ENCODE measurements at regions not wholly inside any gene's neighbourhood (a gene's known extent, or its start where the extent isn't known, plus 50 kb on each side); places are given as distances from the start of the nearest gene placed in this dataset.

GRCh38 chr5:124570285-124571035 lies 176.0 kb downstream of the ZNF608 start:
- Mint-ChIP-seq H3K27me3 (ENCODE audit: low read depth) (no peaks in the 10 kb centered on the region; the same call in 1 of the 2 replicates), H3K4me1 (peaks cover 26 to 34% of the 10 kb centered on the region in 2 experiments), H3K36me3 (ENCODE audit: insufficient read depth in 1 of 3, low read depth in 3 of 3) (no peaks in the 10 kb centered on the region), H3K9me3 (no peaks in the 10 kb centered on the region), H3K4me3 (no peak overlapping the region), H3K27ac (no peak overlapping the region; a peak in 2 of 7 replicates)
- no peak overlapping the region for H2BK5ac ChIP-seq (ENCODE audit: insufficient read length, low read length)
- H3K56ac ChIP-seq (ENCODE audit: insufficient read length, low read depth, low read length) = no peak overlapping the region
- DNase-seq = no peak
- no peak overlapping the region for H4K91ac ChIP-seq (ENCODE audit: insufficient read length, low read depth, low read length)
- H4K5ac ChIP-seq (ENCODE audit: insufficient read length, low read depth, low read length) = no peak overlapping the region
- H3K23ac ChIP-seq (ENCODE audit: insufficient read length, low read depth, low read length) = no peak overlapping the region
- no peak overlapping the region for H3K27ac ChIP-seq (ENCODE audit: insufficient read length, low read depth, low read length)
- no peaks in the 10 kb centered on the region for H3K79me2 ChIP-seq (ENCODE audit: insufficient read depth, low read length)
- no peak overlapping the region for H2BK15ac ChIP-seq (ENCODE audit: low read depth, low read length)
- no peak overlapping the region for H3K14ac ChIP-seq (ENCODE audit: insufficient read depth, low read length)
- no CpG with 5 or more reads among the region's 9 CpGs for WGBS (ENCODE audit: extremely low coverage, insufficient read length, low lambda C conversion rate)
- no peak overlapping the region for H3T11ph ChIP-seq (ENCODE audit: low read length)
- no peak overlapping the region for H3K4me2 ChIP-seq (ENCODE audit: insufficient read depth, insufficient read length, low read length)
- no peak overlapping the region for H4K8ac ChIP-seq (replicated peaks; ENCODE audit: insufficient read length, low read depth, low read length)
- H4K20me1 ChIP-seq (ENCODE audit: control insufficient read depth, insufficient read depth, insufficient read length) = no peaks in the 10 kb centered on the region
- no peaks in the 10 kb centered on the region for H3K23me2 ChIP-seq (ENCODE audit: insufficient read length, low read depth, low read length, poor library complexity, severe bottlenecking)
- H3K9me3 ChIP-seq (ENCODE audit: control insufficient read depth, low read depth, low read length) = no peaks in the 10 kb centered on the region
- no peak for TF ChIP-seq CTCF (conservative IDR thresholded peaks at IDR 0.05)
- no peak overlapping the region for H2BK20ac ChIP-seq (ENCODE audit: low read depth, low read length, poor library complexity, severe bottlenecking)
- H3K27me3 ChIP-seq (ENCODE audit: insufficient read depth, low read length) = no peaks in the 10 kb centered on the region
- H2BK120ac ChIP-seq (ENCODE audit: low read depth, low read length, poor library complexity, severe bottlenecking) = no peak overlapping the region
- no peaks in the 10 kb centered on the region for H3K79me1 ChIP-seq (ENCODE audit: insufficient read depth, low read depth, low read length, poor library complexity, severe bottlenecking)
- no peak overlapping the region for H2AFZ ChIP-seq (ENCODE audit: low read length)
- no peak overlapping the region for H2AK5ac ChIP-seq (ENCODE audit: insufficient read length, low read length)
- no peak overlapping the region for H3K4ac ChIP-seq (ENCODE audit: low read depth, low read length)
- peaks cover 7% of the 10 kb centered on the region; the same call in 1 of the 2 replicates for H3K4me1 ChIP-seq (ENCODE audit: insufficient read depth, low read length)
- H3K18ac ChIP-seq (ENCODE audit: insufficient read length, low read depth, low read length) = no peak overlapping the region
- no peak overlapping the region for H2BK12ac ChIP-seq (ENCODE audit: insufficient read length, low read depth, low read length)
- H3K9ac ChIP-seq (ENCODE audit: extremely low read depth, insufficient read length, low read length) = no peak overlapping the region
